ENCODE measurements at regions not wholly inside any gene's neighbourhood (a gene's known extent, or its start where the extent isn't known, plus 50 kb on each side); places are given as distances from the start of the nearest gene placed in this dataset.

DNA sequence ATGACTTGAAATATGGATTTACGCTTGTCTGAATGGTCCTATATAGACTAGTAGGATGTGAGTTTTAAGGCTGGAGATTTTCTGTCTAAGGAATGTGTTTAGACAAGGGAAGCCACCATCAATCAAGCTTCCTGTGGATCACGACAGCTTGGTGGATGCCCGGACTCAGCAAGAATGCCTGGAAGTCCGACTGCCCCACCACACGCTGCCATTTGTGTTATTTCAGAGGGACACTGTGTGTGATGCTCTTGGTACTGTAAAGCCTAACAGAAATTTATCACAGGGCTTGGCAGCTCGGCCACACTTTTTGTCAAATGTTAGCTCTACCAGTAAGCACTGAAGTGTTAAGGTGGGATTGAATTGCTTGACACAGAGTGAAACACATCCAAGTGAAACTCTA is 127.1 kb upstream of the CDH7 start:
- TF ChIP-seq CTCF (conservative IDR thresholded peaks at IDR 0.05; ENCODE audit: low read length) = no peak
- TF ChIP-seq EZH2phosphoT487 (IDR thresholded peaks at IDR 0.05; ENCODE audit: borderline replicate concordance, low read depth, low read length) = no peak
